ENCODE measurements at regions not wholly inside any gene's neighbourhood (a gene's known extent, or its start where the extent isn't known, plus 50 kb on each side); places are given as distances from the start of the nearest gene placed in this dataset.

- TF ChIP-seq CTCF (IDR thresholded peaks at IDR 0.05; ENCODE audit: low read depth, low read length): no peak
- H3K4me3 ChIP-seq (ENCODE audit: low read depth, low read length): no peak overlapping the region
Observed at GRCh38 chr4:159758061-159758460, 655.2 kb downstream of the RAPGEF2 start.

GRCh38 chr4:159762672-159763071, 659.8 kb downstream of the RAPGEF2 start:
- no peak overlapping the region for H3K4me3 ChIP-seq (ENCODE audit: low read depth, low read length)
- TF ChIP-seq CTCF (IDR thresholded peaks at IDR 0.05; ENCODE audit: low read depth, low read length): no peak

- H3K4me3 ChIP-seq (ENCODE audit: low read depth, low read length): no peak overlapping the region
- no peak for TF ChIP-seq CTCF (IDR thresholded peaks at IDR 0.05; ENCODE audit: low read depth, low read length)
Observed at GRCh38 chr4:159764343-159764952, 661.6 kb downstream of the RAPGEF2 start.

- no peak overlapping the region for H3K4me3 ChIP-seq (ENCODE audit: low read depth, low read length)
Observed at GRCh38 chr4:159765382-159765781, 662.5 kb downstream of the RAPGEF2 start.

GRCh38 chr4:159766241-159766640, 663.4 kb downstream of the RAPGEF2 start:
- H3K4me3 ChIP-seq (ENCODE audit: low read depth, low read length): no peak overlapping the region
- TF ChIP-seq CTCF (IDR thresholded peaks at IDR 0.05; ENCODE audit: low read depth, low read length): no peak

More at GRCh38 chr4:159765382-159765781, 662.5 kb downstream of the RAPGEF2 start:
- no peak for TF ChIP-seq CTCF (IDR thresholded peaks at IDR 0.05; ENCODE audit: low read depth, low read length)

- TF ChIP-seq CTCF (IDR thresholded peaks at IDR 0.05; ENCODE audit: low read depth, low read length): no peak
- no peak overlapping the region for H3K4me3 ChIP-seq (ENCODE audit: low read depth, low read length)
Observed at GRCh38 chr4:159767406-159767805, 664.5 kb downstream of the RAPGEF2 start.

- no peak for TF ChIP-seq CTCF (IDR thresholded peaks at IDR 0.05; ENCODE audit: low read depth, low read length)
- H3K4me3 ChIP-seq (ENCODE audit: low read depth, low read length): no peak overlapping the region
Observed at GRCh38 chr4:159768016-159768415, 665.1 kb downstream of the RAPGEF2 start.
